GM12878 (cell line): ENCODE measurements at regions not wholly inside any gene's neighbourhood (a gene's known extent, or its start where the extent isn't known, plus 50 kb on each side); places are given as distances from the start of the nearest gene placed in this dataset.

Experiments used
- BMI1 ChIP-seq: fragments of 450-650 bp; IDR thresholded peaks from 2 replicates; pipeline ENCODE4 v1.6.1; 2016; ENCODE audit warnings: mild to moderate bottlenecking, moderate library complexity, borderline replicate concordance
- DPF2 ChIP-seq: fragments of 450-650 bp; IDR thresholded peaks from 2 replicates; pipeline ENCODE4 v1.6.1; 2017; ENCODE audit warnings: mild to moderate bottlenecking
- MYC ChIP-seq: IDR thresholded peaks from 2 replicates; pipeline ENCODE4 v1.6.1; 2011; ENCODE audit warnings: mild to moderate bottlenecking, low read length, moderate library complexity, inconsistent platforms; ENCODE audit not compliant: insufficient read depth, insufficient replicate concordance, insufficient read length, severe bottlenecking
- RFX5 ChIP-seq: IDR thresholded peaks from 2 replicates; pipeline ENCODE4 v1.6.1; 2011; ENCODE audit warnings: low read depth, low read length, improper control_type of control experiment

DNA sequence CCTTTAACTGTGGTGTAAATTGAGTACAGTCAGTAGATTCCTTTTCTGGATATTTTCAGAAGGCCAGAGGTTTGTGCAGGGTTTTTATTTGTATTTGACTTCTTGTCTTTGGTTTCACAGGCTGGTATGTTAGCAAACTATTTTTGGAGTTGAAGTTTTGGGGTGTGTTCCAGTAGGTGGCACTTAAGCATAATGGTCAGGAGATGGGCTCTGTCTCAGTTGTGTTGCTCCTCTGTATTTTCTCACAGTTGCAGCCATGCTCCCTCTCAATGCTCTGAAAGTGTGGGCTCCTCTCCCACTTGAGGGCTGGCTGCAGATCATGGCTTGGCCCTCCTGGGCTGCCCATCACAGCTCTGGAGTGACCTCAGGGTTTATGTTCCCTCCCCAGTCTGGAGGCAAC is 267.0 kb upstream of the PCSK5 start:
- TF ChIP-seq BMI1 (no peak), RFX5 (no peak), MYC (no peak), DPF2 (no peak)
